T-helper 1 cell treated with Interleukin-12 subunit alpha and Interleukin-12 subunit beta and Interleukin-4 antibody, amounts not matched to agents 30 μg/mL and 1 μg/mL, for 36 hours (primary cell): ENCODE measurements at regions not wholly inside any gene's neighbourhood (a gene's known extent, or its start where the extent isn't known, plus 50 kb on each side); places are given as distances from the start of the nearest gene placed in this dataset.
"Not testable (repeated sequence)": the region's sequence is repeated elsewhere in the genome, so short reads cannot be mapped to it uniquely, and the experiment has no call there.

Source experiments
- H3K27ac Mint-ChIP-seq: one replicate; pipeline ENCODE4 v1.8.0; 2021; ENCODE audit warnings: mild to moderate bottlenecking, mixed read lengths
- H3K27me3 Mint-ChIP-seq: one replicate; pipeline ENCODE4 v1.8.0; 2021; ENCODE audit warnings: low read depth, mixed read lengths
- H3K36me3 Mint-ChIP-seq: one replicate; pipeline ENCODE4 v1.8.0; 2021; ENCODE audit warnings: low read depth, mixed read lengths
- H3K4me1 Mint-ChIP-seq: one replicate; pipeline ENCODE4 v1.8.0; 2021; ENCODE audit warnings: low read depth, mixed read lengths
- H3K4me3 Mint-ChIP-seq: one replicate; pipeline ENCODE4 v1.8.0; 2021; ENCODE audit warnings: mild to moderate bottlenecking, moderate library complexity, mixed read lengths
- H3K9me3 Mint-ChIP-seq: one replicate; pipeline ENCODE4 v1.8.0; 2021; ENCODE audit warnings: mixed read lengths

GRCh38 chr10:78096486-78096885 is 62.8 kb downstream of the RPS24 start:
- H3K4me1 Mint-ChIP-seq, H3K4me3 Mint-ChIP-seq, H3K36me3 Mint-ChIP-seq, H3K27ac Mint-ChIP-seq, H3K9me3 Mint-ChIP-seq: not testable (repeated sequence)
- peaks cover 13% of the 10 kb centered on the region for H3K27me3 Mint-ChIP-seq

GRCh38 chr10:78102593-78102992 is 68.9 kb downstream of the RPS24 start:
- H3K4me3 Mint-ChIP-seq, H3K36me3 Mint-ChIP-seq, H3K27me3 Mint-ChIP-seq, H3K27ac Mint-ChIP-seq, H3K4me1 Mint-ChIP-seq: not testable (repeated sequence)
- H3K9me3 Mint-ChIP-seq = peaks cover 26% of the 10 kb centered on the region

DNA sequence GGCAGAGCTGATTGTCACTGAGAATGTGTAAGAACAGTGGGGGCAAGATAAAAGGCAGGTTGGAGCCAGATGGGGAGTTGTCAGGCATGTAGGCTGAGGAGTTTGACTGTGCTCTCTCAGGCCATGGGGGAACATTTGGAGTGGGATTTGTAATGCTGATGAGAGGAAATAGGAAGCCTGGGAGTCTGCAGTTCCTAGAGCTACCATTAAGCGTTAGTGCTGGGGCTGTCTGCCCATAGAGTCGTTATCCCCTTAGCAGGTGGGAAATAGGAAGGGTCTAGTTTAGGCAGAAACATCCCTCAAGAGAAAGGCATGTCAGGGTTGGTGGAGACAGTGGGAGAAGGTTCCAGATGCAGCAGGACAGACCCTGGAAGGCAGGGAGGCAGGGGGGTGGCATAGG is 75.5 kb downstream of the RPS24 start:
- peaks cover 6% of the 10 kb centered on the region for H3K27me3 Mint-ChIP-seq
- peaks cover 3% of the 10 kb centered on the region for H3K9me3 Mint-ChIP-seq
- H3K4me3 Mint-ChIP-seq = no peak overlapping the region
- no peaks in the 10 kb centered on the region for H3K36me3 Mint-ChIP-seq
- H3K4me1 Mint-ChIP-seq = no peaks in the 10 kb centered on the region
- H3K27ac Mint-ChIP-seq = no peak overlapping the region

DNA sequence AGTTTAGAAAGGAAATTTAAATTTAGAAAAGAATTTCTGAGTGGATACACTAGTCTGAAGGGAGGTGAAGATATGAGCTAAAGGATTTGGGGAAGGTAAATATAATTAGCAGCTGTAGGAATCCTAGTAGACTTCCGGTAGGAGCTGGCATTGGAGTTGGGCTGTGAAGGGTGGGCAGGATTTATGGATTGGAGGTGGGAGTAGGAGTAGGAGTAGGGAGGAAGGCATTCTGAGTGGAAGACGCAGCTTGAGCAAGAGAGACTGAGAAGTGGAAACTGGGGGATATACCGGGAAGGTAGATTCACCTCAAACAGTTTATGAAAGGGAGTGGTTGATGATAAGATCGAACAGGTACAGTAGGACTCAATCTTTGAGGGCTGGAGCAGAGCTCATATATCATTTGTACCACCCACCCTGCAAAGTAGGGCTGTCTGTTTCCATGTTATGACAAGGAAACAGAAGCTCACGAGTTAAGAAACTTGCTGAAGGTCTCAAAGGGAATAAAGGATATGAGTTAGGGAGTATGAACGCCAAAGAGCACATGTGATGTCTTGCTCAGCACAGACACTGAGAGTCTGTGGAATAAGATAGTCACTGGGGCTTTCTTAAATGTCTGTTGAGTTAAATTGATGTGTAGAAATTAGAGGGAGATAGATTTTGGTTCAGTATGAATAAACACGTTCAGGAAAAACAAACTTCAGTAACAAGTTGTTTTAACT is 81.6 kb downstream of the RPS24 start:
- peaks cover 13% of the 10 kb centered on the region for H3K27me3 Mint-ChIP-seq
- no peak overlapping the region for H3K27ac Mint-ChIP-seq
- peaks cover 4% of the 10 kb centered on the region for H3K9me3 Mint-ChIP-seq
- no peaks in the 10 kb centered on the region for H3K4me1 Mint-ChIP-seq
- no peaks in the 10 kb centered on the region for H3K36me3 Mint-ChIP-seq
- H3K4me3 Mint-ChIP-seq = no peak overlapping the region

DNA sequence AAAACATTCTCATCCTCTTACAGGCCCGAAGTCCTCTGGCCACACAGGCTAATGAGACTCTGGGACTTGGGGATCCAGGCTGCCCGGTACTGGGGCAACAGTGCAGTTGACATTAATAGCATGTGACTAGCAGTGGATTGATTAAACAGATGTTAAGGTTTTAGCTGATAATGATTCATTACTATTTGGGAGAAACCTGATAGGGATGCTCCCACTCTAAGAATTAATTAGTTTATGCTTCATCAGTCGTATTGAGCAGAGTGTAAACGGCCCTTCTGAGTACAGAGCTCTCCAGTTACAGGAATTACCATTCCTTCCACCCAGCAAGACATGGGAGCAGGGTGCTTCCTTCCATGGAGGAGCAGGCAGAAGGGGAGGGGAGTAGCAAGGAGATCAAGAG is 82.7 kb downstream of the RPS24 start:
- Mint-ChIP-seq H3K27ac (no peak overlapping the region), H3K9me3 (peaks cover 11% of the 10 kb centered on the region), H3K4me3 (no peak overlapping the region), H3K27me3 (peaks cover 13% of the 10 kb centered on the region), H3K36me3 (no peaks in the 10 kb centered on the region), H3K4me1 (no peaks in the 10 kb centered on the region)

DNA sequence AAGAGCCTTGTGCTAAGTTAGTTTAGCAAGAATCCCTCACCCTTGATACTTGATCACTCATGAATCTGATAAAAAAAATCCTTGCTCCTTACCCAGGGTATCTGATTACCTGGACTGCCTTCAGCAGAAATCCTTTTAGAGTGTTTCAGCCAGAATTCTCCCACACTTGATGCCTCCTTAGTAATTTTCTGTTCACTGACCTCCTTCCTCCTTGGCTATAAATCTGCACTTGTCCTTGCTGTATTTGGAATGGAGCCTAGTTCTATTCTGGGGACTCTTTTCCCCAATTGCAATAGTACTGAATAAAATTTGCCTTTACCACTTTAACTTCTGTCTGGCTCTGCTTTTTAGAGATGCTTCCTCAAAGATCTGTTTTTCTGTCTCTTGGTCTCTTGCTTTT is 84.9 kb downstream of the RPS24 start:
- Mint-ChIP-seq H3K27ac (no peak overlapping the region), H3K36me3 (no peaks in the 10 kb centered on the region), H3K27me3 (peaks cover 7% of the 10 kb centered on the region), H3K4me3 (no peak overlapping the region), H3K4me1 (no peaks in the 10 kb centered on the region), H3K9me3 (peaks cover 29% of the 10 kb centered on the region)

DNA sequence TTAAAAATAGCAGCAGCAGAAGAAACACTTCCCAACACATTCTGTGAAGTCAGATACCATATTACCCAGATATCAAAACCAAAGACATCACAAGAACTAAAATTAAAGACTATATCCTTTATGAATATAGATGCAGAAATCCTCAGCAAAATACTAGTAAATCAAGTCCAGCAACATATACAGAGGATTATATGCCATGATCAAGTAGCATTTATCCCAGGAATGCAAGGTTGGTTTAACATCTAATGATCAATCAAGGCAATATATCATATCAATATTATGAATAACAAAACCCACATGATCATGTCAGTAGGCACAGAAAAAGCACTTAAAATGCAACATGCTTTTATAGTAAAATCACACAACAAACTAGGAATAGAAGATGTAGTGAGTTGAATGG is 88.1 kb downstream of the RPS24 start:
- no peak overlapping the region for H3K4me3 Mint-ChIP-seq
- H3K27me3 Mint-ChIP-seq = no peaks in the 10 kb centered on the region
- peaks cover 29% of the 10 kb centered on the region for H3K9me3 Mint-ChIP-seq
- no peaks in the 10 kb centered on the region for H3K36me3 Mint-ChIP-seq
- no peak overlapping the region for H3K27ac Mint-ChIP-seq
- no peaks in the 10 kb centered on the region for H3K4me1 Mint-ChIP-seq

DNA sequence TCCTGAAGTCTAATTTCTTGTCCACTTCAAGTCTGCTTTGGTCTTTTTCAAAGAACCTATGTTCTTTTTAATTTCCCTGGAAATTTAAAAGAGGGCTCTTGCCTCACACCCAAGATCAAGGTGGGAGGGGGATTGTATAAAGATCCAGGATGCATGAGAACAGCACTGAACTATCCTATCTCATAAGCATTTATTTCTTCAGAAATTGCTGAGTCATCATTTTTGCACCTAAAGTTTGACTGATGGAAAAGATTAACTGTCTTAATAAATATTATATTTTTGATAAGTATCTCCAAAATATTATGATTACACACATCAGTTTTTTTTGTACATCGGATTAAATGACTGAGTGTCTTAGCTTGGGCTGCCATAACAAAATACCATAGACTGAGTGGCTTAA is 90.5 kb downstream of the RPS24 start:
- Mint-ChIP-seq H3K27ac (no peak overlapping the region), H3K27me3 (peaks cover 4% of the 10 kb centered on the region), H3K4me1 (no peaks in the 10 kb centered on the region), H3K9me3 (peaks cover 29% of the 10 kb centered on the region), H3K4me3 (no peak overlapping the region), H3K36me3 (no peaks in the 10 kb centered on the region)

DNA sequence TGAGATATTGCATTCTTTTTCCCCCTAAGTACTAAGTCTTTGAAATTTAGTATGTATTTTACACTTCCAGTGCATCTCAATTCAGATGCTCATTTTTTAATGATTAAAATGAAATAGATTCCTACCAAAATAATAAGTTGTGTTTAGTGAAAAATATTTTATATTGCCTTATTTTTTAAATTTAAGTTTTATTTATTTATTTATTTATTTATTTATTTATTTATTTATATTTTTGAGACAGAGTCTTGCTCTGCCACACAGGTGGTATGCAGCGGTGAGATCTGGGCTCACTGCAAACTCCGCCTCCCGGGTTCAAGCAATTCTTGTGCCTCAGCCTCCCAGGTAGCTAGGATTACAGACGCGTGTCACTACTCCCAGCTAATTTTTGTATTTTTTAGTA is 95.5 kb downstream of the RPS24 start:
- no peaks in the 10 kb centered on the region for H3K4me1 Mint-ChIP-seq
- H3K27ac Mint-ChIP-seq = no peak overlapping the region

DNA sequence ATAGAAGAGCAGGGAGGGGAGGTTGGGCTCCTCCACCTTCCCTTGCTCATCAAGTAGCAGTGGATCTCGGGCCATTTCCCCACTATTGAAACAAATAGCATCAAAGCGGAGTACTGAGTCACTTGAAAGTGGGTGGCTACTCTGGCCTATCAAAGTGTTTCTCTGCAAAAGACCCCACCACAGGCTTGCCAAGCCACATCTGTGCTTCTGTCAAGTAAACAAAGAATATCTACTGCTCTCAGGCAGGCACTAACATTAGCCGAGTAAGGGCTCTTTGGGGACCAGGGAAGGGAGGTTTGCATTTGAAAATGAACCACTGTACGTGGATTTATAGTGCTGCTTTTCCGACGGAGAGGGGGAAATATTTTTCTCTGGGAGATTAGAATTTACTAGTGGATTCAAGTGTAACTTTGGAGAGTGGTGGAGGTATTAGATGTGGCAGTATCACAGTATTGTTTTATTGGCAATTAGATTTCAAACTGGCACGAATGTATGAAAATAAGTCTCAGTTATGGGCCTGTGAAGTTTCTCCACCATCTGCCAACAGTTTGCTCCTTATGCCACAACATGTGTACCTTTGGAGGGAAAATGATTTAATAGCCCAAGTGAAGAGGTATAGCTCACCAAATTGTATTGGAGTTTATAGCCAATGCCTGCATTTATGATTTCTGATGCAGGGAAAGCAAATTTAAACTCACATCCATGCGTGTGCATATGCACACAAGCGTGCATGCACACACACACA is 97.5 kb downstream of the RPS24 start:
- Mint-ChIP-seq H3K4me1 (no peaks in the 10 kb centered on the region), H3K27ac (no peak overlapping the region), H3K36me3 (no peaks in the 10 kb centered on the region), H3K9me3 (no peaks in the 10 kb centered on the region), H3K4me3 (no peak overlapping the region), H3K27me3 (peaks cover 4% of the 10 kb centered on the region)

More for the DNA sequence above, 95.5 kb downstream of the RPS24 start:
- no peaks in the 10 kb centered on the region for H3K36me3 Mint-ChIP-seq
- H3K4me3 Mint-ChIP-seq = no peak overlapping the region
- H3K9me3 Mint-ChIP-seq = no peaks in the 10 kb centered on the region
- peaks cover 4% of the 10 kb centered on the region for H3K27me3 Mint-ChIP-seq

DNA sequence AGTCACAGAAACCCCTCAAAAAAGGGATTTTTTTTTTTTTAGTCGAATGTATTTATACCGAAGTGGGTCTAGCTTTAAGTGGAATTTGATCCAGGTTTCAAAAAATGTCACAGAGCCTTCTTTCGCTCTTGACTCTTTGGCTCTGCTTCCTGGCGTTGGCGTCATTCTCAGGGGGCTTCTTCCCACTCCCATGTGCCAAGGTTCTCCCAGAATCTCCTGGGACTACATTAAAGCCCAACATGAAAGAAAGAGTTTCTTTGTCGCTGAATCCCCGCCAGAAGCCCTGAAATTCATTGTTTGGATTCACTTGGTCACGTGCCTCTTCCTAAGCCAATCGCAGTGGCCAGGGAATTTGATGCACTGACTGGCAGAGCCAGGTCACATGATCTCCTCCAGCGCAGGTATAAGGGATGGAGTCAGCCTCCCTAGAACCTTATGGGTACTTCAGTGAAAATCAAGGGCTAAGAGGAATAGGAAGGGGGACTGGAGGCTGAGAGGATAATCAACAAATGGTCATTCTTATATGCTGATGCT is 101.2 kb downstream of the RPS24 start:
- Mint-ChIP-seq H3K27ac (no peak overlapping the region), H3K4me3 (no peak overlapping the region), H3K4me1 (no peaks in the 10 kb centered on the region), H3K27me3 (no peaks in the 10 kb centered on the region), H3K9me3 (no peaks in the 10 kb centered on the region), H3K36me3 (no peaks in the 10 kb centered on the region)

GRCh38 chr10:78137147-78137546 is 103.5 kb downstream of the RPS24 start:
- no peaks in the 10 kb centered on the region for H3K4me1 Mint-ChIP-seq
- H3K9me3 Mint-ChIP-seq = no peaks in the 10 kb centered on the region
- H3K27ac Mint-ChIP-seq = no peak overlapping the region
- no peak overlapping the region for H3K4me3 Mint-ChIP-seq
- no peaks in the 10 kb centered on the region for H3K27me3 Mint-ChIP-seq
- H3K36me3 Mint-ChIP-seq = no peaks in the 10 kb centered on the region

- Mint-ChIP-seq H3K4me1 (no peaks in the 10 kb centered on the region), H3K9me3 (no peaks in the 10 kb centered on the region), H3K27me3 (no peaks in the 10 kb centered on the region), H3K4me3 (no peak overlapping the region), H3K36me3 (no peaks in the 10 kb centered on the region), H3K27ac (no peak overlapping the region)
Observed at GRCh38 chr10:78139341-78139740, 105.7 kb downstream of the RPS24 start.

- no peaks in the 10 kb centered on the region for H3K4me1 Mint-ChIP-seq
Observed at GRCh38 chr10:78140066-78140630, 106.5 kb downstream of the RPS24 start.

GRCh38 chr10:78143576-78143975 is 109.9 kb downstream of the RPS24 start:
- H3K36me3 Mint-ChIP-seq = no peaks in the 10 kb centered on the region
- no peaks in the 10 kb centered on the region for H3K27me3 Mint-ChIP-seq
- no peaks in the 10 kb centered on the region for H3K4me1 Mint-ChIP-seq

More at GRCh38 chr10:78140066-78140630, 106.5 kb downstream of the RPS24 start:
- no peaks in the 10 kb centered on the region for H3K36me3 Mint-ChIP-seq
- no peaks in the 10 kb centered on the region for H3K9me3 Mint-ChIP-seq
- no peak overlapping the region for H3K4me3 Mint-ChIP-seq
- no peaks in the 10 kb centered on the region for H3K27me3 Mint-ChIP-seq
- no peak overlapping the region for H3K27ac Mint-ChIP-seq

More at GRCh38 chr10:78143576-78143975, 109.9 kb downstream of the RPS24 start:
- Mint-ChIP-seq H3K9me3 (no peaks in the 10 kb centered on the region), H3K4me3 (no peak overlapping the region), H3K27ac (no peak overlapping the region)
